Erythroblast (primary cell): ENCODE measurements at regions not wholly inside any gene's neighbourhood (a gene's known extent, or its start where the extent isn't known, plus 50 kb on each side); places are given as distances from the start of the nearest gene placed in this dataset.
"Not testable (repeated sequence)": the region's sequence is repeated elsewhere in the genome, so short reads cannot be mapped to it uniquely, and the experiment has no call there.

ENCODE experiments used
- DNase-seq, 2 experiments: peaks; one replicate each; lab custom pipeline; 2025; lab: John Stamatoyannopoulos, UW
- GATA1 ChIP-seq: IDR thresholded peaks from 2 replicates; pipeline ENCODE4 v1.6.1; 2011; ENCODE audit warnings: low read depth, mild to moderate bottlenecking, control low read depth, low read length, moderate library complexity
- POLR2A ChIP-seq: IDR thresholded peaks from 2 replicates; pipeline ENCODE4 v1.6.1; 2011; ENCODE audit warnings: mild to moderate bottlenecking, low read length

GRCh38 chr1:215018555-215018954 is 64.0 kb upstream of the KCNK2 start:
- no peak for DNase-seq
- TF ChIP-seq GATA1: no peak
- TF ChIP-seq POLR2A: no peak

DNA sequence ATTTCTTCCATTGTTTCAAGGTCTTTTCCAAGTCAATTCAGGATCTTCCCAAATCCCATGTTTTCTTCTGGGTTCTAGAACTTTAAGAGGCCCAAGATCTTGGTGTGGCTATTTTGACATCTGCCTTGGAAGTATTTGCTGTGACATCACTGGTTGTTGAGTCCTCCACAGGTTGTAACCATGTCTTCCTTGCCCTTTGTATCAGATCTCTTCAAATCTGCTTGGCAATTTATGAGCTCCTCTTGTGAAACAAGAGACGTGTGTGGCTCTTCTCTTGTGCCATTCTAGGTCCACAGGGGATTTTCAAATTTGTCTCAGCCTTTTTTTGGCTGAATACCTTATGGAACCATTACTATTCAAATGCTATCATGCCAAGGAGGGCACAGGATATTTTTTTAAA is 60.3 kb upstream of the KCNK2 start:
- TF ChIP-seq POLR2A: no peak
- no peak for TF ChIP-seq GATA1
- no peak for DNase-seq

DNA sequence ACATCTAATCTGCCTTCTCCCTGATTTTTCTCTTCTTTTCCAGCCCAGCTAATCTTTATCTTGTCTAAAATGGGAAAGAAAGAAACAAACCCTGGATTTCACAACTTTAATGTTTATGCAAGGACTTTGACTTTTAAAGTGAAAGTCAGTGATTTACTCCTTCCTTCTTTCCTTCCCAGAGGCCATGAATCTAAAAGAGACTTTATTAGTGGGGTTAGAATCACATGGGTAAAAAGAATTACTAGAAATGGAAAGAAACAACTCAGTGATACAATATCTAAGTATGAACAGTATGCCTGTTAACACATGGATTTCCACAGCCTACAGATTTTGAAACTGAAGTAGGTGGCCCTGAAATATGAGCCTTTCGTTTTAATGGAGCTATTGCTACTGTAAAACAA is 59.8 kb upstream of the KCNK2 start:
- no peak for TF ChIP-seq POLR2A
- no peak for TF ChIP-seq GATA1
- no peak for DNase-seq

GRCh38 chr1:215023155-215023832 is 59.2 kb upstream of the KCNK2 start:
- TF ChIP-seq POLR2A (no peak), GATA1 (no peak)
- no peak for DNase-seq

GRCh38 chr1:215028954-215029353 is 53.6 kb upstream of the KCNK2 start:
- no peak for DNase-seq
- TF ChIP-seq GATA1 (no peak), POLR2A (no peak)

- not testable (repeated sequence) for DNase-seq
Observed at GRCh38 chr1:215030581-215030980, 52.0 kb upstream of the KCNK2 start.

DNA sequence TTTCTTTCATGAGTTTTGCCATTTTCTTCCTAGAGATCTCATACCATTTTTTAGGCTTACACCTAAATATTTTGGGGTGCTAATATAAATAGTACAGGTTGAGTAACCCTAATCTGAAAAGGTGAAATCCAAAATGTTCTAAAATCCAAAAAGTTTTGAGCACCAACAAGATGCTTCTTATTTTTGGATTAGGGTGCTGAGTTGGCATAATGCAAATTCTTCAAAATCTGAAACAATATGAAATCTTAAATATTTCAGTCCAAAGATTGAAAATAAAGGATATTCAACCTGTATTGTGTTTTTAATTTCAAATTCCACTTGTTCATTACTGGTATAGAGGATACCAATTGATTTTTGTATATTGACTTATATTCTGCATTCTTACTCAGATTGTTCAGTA is 51.1 kb upstream of the KCNK2 start:
- no peak for TF ChIP-seq POLR2A
- TF ChIP-seq GATA1: no peak
- no peak for DNase-seq
